C4-2B (cell line): ENCODE measurements at regions not wholly inside any gene's neighbourhood (a gene's known extent, or its start where the extent isn't known, plus 50 kb on each side); places are given as distances from the start of the nearest gene placed in this dataset.
"Not testable (repeated sequence)": the region's sequence is repeated elsewhere in the genome, so short reads cannot be mapped to it uniquely, and the experiment has no call there.

Experiments
- H3K27ac ChIP-seq: fragments of 450-650 bp; 2 replicates; pipeline ENCODE4 v1.5.1; 2017
- CTCF ChIP-seq: fragments of 450-650 bp; conservative IDR thresholded peaks from 2 replicates; pipeline ENCODE4 v1.5.1; 2017; ENCODE audit warnings: mild to moderate bottlenecking
- ZFX ChIP-seq: fragments of 450-650 bp; IDR thresholded peaks from 2 replicates; pipeline ENCODE4 v1.6.1; 2017

GRCh38 chr4:126897038-126897437 lies 735.7 kb upstream of the INTU start:
- H3K27ac ChIP-seq: no peak overlapping the region
- TF ChIP-seq CTCF: no peak
- no peak for TF ChIP-seq ZFX

GRCh38 chr4:126898815-126899214 lies 733.9 kb upstream of the INTU start:
- no peak overlapping the region for H3K27ac ChIP-seq
- TF ChIP-seq CTCF (no peak), ZFX (no peak)

DNA sequence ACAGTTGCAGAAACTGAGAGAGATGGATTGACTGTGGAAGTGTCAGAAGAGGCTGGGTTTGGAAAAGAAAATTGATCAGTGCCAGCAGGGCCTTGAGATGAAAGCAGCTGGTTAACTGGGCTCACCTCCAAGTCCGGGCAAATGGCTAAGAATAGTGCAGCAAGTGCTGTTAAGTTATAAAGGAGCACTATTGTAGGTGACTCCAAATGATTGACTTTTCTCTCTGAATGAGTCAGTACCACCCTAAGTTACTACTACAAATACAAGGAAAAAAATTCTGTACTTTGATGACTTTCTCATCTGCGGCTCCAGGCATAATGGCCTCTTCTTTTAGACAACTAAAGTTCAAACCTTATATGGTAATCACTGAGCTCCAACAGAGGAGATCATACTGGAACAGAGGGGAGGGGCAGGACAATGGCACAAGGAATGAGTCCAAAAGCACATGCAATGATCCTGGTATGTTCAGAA lies 733.4 kb upstream of the INTU start:
- no peak overlapping the region for H3K27ac ChIP-seq

DNA sequence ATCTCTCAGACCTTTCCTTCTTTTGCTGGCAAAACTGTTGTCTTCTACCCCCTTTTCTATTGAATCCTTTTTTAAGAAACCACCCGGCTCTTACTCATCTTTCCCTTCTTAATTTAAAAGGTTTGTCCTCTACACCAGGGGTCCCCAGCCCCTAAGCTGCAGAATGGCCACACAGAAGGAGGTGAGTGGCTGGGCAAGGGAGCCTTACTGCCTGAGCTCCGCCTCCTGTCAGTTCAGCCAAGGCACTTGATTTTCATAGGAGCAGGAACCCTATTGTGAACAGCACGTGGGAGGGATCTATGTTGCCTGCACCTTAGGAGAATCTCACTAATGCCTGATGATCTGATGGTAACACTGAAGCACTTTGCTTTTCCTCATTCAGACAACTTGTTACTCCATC lies 726.3 kb upstream of the INTU start:
- TF ChIP-seq CTCF (no peak), ZFX (no peak)
- H3K27ac ChIP-seq: no peak overlapping the region

More for the DNA sequence above, 733.4 kb upstream of the INTU start:
- no peak for TF ChIP-seq ZFX
- TF ChIP-seq CTCF: no peak

DNA sequence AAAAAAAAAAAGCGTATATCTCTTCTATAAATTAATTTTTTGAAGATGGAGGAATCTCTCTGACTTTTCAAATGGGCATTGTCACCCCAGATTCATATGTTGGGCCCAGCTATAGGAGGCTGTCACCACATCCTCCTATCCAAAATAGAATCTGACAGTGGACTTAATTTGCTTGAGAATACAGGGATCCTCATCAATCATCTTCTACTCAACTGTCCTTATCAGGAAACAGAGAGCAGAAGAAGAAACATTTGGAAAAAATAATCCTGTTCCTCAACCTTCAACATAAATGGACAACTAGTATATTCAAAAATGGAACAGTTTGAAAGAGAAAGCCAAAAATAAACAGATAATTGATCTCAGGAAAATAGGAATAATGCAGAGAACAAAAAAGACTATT lies 725.4 kb upstream of the INTU start:
- TF ChIP-seq CTCF (no peak), ZFX (no peak)
- H3K27ac ChIP-seq: no peak overlapping the region

DNA sequence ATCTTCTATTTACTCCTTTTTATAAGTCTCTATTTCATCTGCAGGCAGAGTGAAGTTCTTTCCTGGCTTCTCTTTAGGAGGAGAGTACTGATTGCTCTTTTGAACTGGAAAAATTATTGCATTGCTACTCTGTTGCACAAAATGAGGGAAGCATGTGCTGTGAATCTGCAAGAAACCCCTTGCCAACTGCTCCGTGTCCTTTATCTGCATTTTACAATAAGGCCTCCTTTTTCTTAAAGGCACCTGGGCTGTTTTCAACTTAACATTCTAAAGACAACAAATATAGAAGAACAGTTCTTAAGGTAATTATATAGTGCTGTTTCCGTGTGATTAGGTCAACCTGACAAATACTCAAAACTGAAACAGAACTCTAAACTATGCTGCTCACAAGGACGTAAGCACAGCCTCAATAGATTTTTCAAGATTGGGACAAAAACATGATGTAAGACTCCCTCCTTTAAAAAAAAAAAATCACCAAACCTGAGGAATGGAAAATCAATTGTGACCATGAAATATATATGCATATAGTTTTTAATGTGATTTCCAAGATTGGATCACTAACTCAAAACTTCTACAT lies 716.6 kb upstream of the INTU start:
- no peak overlapping the region for H3K27ac ChIP-seq
- no peak for TF ChIP-seq CTCF
- no peak for TF ChIP-seq ZFX

- H3K27ac ChIP-seq: no peak overlapping the region
- TF ChIP-seq ZFX: no peak
- no peak for TF ChIP-seq CTCF
Observed at GRCh38 chr4:126916626-126917140, 716.1 kb upstream of the INTU start.

DNA sequence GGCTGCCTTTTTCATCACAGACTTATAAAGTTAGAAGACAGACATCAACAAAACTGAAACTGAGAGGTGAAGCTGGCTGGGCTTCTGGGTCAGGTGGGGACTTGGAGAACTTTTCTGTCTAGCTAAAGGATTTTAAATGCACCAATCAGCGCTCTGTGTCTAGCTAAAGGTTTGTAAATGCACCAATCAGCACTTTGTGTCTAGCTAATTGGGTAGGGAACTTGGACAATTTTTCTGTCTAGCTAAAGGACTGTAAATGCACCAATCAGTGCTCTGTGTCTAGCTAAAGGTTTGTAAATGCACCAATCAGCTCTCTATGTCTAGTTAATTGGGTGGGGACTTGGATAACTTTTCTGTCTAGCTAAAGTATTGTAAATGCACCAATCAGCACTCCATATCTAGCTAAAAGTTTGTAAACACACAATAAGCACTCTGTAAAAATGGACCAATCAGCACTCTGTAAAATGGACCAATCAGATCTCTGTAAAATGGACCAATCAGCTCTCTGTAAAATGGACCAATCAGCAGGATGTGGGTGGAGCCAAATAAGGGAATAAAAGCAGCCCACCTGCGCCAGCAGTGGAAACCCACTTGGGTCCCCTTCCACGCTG lies 710.3 kb upstream of the INTU start:
- not testable (repeated sequence) for H3K27ac ChIP-seq
